Psoas muscle (tissue), 7 donors: ENCODE measurements at regions not wholly inside any gene's neighbourhood (a gene's known extent, or its start where the extent isn't known, plus 50 kb on each side); places are given as distances from the start of the nearest gene placed in this dataset.

Experiments used
- ATAC-seq, 4 donors: fragments of 200-7000 bp; cut with Tn5 transposase; one replicate each; pipeline ENCODE4 v1.9.1; 2020; ENCODE audit warnings: moderate library complexity in 3 of 4, mild to moderate bottlenecking in 2 of 4
- DNase-seq, 2 donors: peaks; one replicate each; pipeline ENCODE4 v3.0.0-alpha.2; 2020
- H3K27ac ChIP-seq: fragments of 200-600 bp; one replicate; pipeline ENCODE4 v1.8.0; 2022
- H3K27me3 ChIP-seq, 3 donors: fragments of 200-600 bp in 1 of 3; one replicate each; pipeline versions ENCODE4 v1.6.1 to v1.8.0; 2013 to 2022; ENCODE audit warnings: low read length in 2 of 3, mild to moderate bottlenecking in 2 of 3, moderate library complexity in 1 of 3; ENCODE audit not compliant: insufficient read depth in 3 of 3
- H3K36me3 ChIP-seq, 2 donors: fragments of 200-600 bp in 1 of 2; one replicate each; pipeline versions ENCODE4 v1.6.1 to v1.8.0; 2013 to 2022; ENCODE audit warnings: low read depth in 1 of 2, mild to moderate bottlenecking in 1 of 2, moderate library complexity in 1 of 2; ENCODE audit not compliant: insufficient read depth in 1 of 2
- H3K4me1 ChIP-seq: fragments of 200-600 bp; one replicate; pipeline ENCODE4 v1.8.0; 2022
- H3K4me3 ChIP-seq: fragments of 200-600 bp; one replicate; pipeline ENCODE4 v1.8.0; 2022; ENCODE audit warnings: mild to moderate bottlenecking
- H3K9me3 ChIP-seq: fragments of 200-600 bp; one replicate; pipeline ENCODE4 v1.8.0; 2022
- CTCF ChIP-seq: fragments of 200-600 bp; IDR thresholded peaks from one replicate; pipeline ENCODE4 v1.8.0; 2022; ENCODE audit warnings: antibody characterized with exemption
- WGBS, 3 donors: extraction: QIAGEN DNeasy Blood & Tissue Kit; methylation state at CpG; one replicate each; pipeline versions ENCODE4 v1.1.6 to v1.1.7; 2013; 5-methylcytosine and 5-hydroxymethylcytosine counted together
- intact Hi-C, 2 donors: fragments of 100-400 bp; cut with DNase I; formaldehyde crosslinking; loops; one replicate each; pipeline versions ENCODE4 v1.11.0 to v1.14.2; 2022
- donor health status: healthy with polysubstance abuse.
- donor health status: DM: no; HTN: no; CAD: no; lungs with moderate emphysema.
- donor health status: Bipolar disorder and iron deficiency.
- donor health status: healthy.
- donor health status: DM: yes; HTN: yes; CAD: no.
- donor health status: DM: no; HTN: no; CAD: no.
- donor health status: DM: yes; HTN: yes; CAD: no.

DNA sequence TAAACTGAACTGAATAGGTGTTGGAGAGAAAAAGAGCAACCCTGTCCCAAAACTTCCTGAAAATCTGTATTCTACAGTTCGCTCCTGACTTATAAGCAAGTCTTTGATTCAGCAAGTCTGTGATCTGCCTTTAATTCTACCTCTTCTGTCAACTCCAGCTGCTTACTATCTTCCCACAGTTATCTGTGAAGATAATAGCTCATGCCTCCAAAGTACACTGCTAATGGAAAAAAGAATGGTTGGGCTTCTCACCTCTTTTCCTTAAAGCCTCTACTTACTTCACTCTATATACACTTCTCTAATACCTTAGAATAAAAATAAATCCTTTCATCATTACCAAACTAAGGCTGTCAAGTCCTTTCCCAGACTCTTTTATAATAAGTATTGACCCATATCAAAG is 391.5 kb upstream of the MIR17HG start:
- TF ChIP-seq CTCF: no peak
- H3K9me3 ChIP-seq: no peaks in the 10 kb centered on the region

GRCh38 chr13:90958866-90959265 is 388.6 kb upstream of the MIR17HG start:
- intact Hi-C loops: no loop called here
- H3K36me3 ChIP-seq: no peaks in the 10 kb centered on the region

More for the DNA sequence above, 391.5 kb upstream of the MIR17HG start:
- DNase-seq: no peak
- Histone ChIP-seq H3K36me3 (no peaks in the 10 kb centered on the region), H3K4me3 (no peak overlapping the region), H3K4me1 (no peaks in the 10 kb centered on the region), H3K27me3 (no peaks in the 10 kb centered on the region), H3K27ac (no peak overlapping the region)
- ATAC-seq: no peak
- intact Hi-C loops: no loop called here
- 81 to 89% (median 82%) methylated on average over 1 of the region's 1 CpG for WGBS, 3 donors

GRCh38 chr13:90968166-90968904 is 379.2 kb upstream of the MIR17HG start:
- no peak for ATAC-seq
- intact Hi-C loops: no loop called here
- Histone ChIP-seq H3K4me3 (no peak overlapping the region), H3K36me3 (no peaks in the 10 kb centered on the region), H3K27ac (no peak overlapping the region), H3K9me3 (no peaks in the 10 kb centered on the region), H3K4me1 (no peaks in the 10 kb centered on the region), H3K27me3 (peaks cover 0 to 2% (median 0%) of the 10 kb centered on the region in 3 donors)
- DNase-seq: no peak
- 25 to 41% (median 34%) methylated on average over 2 of the region's 2 CpGs for WGBS, 3 donors
- TF ChIP-seq CTCF: no peak

More at GRCh38 chr13:90958866-90959265, 388.6 kb upstream of the MIR17HG start:
- Histone ChIP-seq H3K9me3 (no peaks in the 10 kb centered on the region), H3K27ac (no peak overlapping the region), H3K4me1 (no peaks in the 10 kb centered on the region), H3K4me3 (no peak overlapping the region), H3K27me3 (no peaks in the 10 kb centered on the region)
- TF ChIP-seq CTCF: no peak
- WGBS, 3 donors: 74 to 81% (median 81%) methylated on average over 2 of the region's 2 CpGs
- ATAC-seq (no peak), DNase-seq (no peak)

DNA sequence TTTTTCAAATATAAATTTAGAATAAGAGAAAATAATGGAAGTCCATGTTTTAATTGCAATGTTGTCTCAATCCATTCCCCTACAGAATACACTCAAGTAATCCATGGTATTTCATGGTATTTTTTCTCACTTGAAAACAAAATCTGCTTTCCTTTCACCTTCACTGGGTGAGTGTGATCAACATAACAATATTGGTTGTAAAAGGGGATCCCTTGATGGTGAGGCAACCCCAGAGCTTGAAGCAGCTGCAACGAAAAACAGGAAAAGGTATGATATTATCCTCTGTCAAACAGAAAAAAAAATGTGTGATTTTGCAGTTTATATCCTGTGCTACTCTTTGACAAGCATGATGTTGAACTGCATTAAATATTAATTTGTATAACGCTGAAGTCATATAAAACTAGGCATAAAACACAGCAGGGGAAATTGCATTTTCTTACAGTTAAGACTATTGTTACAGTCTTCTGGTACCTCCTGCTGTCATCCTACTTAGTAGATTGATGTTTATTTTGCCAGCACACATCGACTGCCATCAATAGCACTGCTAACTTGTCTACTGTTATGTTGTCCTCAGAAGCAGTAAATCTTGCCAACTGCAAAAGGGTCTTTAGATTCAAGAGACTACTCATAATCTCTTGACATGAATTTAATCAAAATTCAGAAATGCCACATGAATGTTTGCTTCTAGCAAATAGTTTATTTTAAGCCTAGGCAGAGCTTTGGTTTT is 373.1 kb upstream of the MIR17HG start:
- intact Hi-C loops: no loop called here
- no peak overlapping the region for H3K4me3 ChIP-seq
- peaks cover 0 to 3% (median 0%) of the 10 kb centered on the region in 3 donors for H3K27me3 ChIP-seq
- no peak overlapping the region for H3K27ac ChIP-seq
- no peaks in the 10 kb centered on the region for H3K9me3 ChIP-seq
- H3K36me3 ChIP-seq: no peaks in the 10 kb centered on the region
- WGBS, 3 donors: 13 to 15% (median 13%) methylated on average over 3 of the region's 3 CpGs
- DNase-seq (no peak), ATAC-seq (no peak)
- no peaks in the 10 kb centered on the region for H3K4me1 ChIP-seq
- TF ChIP-seq CTCF: no peak
